Endodermal cell (in vitro differentiated cells): ENCODE measurements at regions not wholly inside any gene's neighbourhood (a gene's known extent, or its start where the extent isn't known, plus 50 kb on each side); places are given as distances from the start of the nearest gene placed in this dataset.
"Not testable (repeated sequence)": the region's sequence is repeated elsewhere in the genome, so short reads cannot be mapped to it uniquely, and the experiment has no call there.

Source experiments
- DNase-seq: peaks from one replicate; pipeline ENCODE4 v3.0.0-alpha.2; 2017
- H3K27ac ChIP-seq: 2 replicates; pipeline ENCODE4 v1.5.1; 2013; ENCODE audit warnings: mild to moderate bottlenecking, low read depth, low read length, moderate library complexity
- H3K27me3 ChIP-seq: 2 replicates; pipeline ENCODE4 v1.6.1; 2013; ENCODE audit warnings: mild to moderate bottlenecking, low read length, moderate library complexity; ENCODE audit not compliant: insufficient read depth, control insufficient read depth, poor library complexity, severe bottlenecking
- H3K36me3 ChIP-seq: 2 replicates; pipeline ENCODE4 v1.7.0; 2013; ENCODE audit warnings: mild to moderate bottlenecking, low read length, moderate library complexity; ENCODE audit not compliant: control insufficient read depth, insufficient read depth
- H3K4me1 ChIP-seq: one replicate; pipeline ENCODE4 v1.7.0; 2013; ENCODE audit warnings: low read length; ENCODE audit not compliant: control insufficient read depth, insufficient read depth
- H3K4me3 ChIP-seq: 2 replicates; pipeline ENCODE4 v1.5.1; 2013; ENCODE audit warnings: mild to moderate bottlenecking, low read length, moderate library complexity
- H3K9ac ChIP-seq: 2 replicates; pipeline ENCODE4 v1.6.1; 2013; ENCODE audit warnings: mild to moderate bottlenecking, low read length, moderate library complexity; ENCODE audit not compliant: poor library complexity, severe bottlenecking; ENCODE audit errors: extremely low read depth
- H3K9me3 ChIP-seq: 2 replicates; pipeline ENCODE4 v1.6.1; 2013; ENCODE audit warnings: mild to moderate bottlenecking, low read length, moderate library complexity; ENCODE audit not compliant: control insufficient read depth
- H3K27ac Mint-ChIP-seq: 2 replicates; pipeline ENCODE4 v1.8.0; 2020; ENCODE audit warnings: mixed read lengths
- H3K27me3 Mint-ChIP-seq: 2 replicates; pipeline ENCODE4 v1.8.0; 2021; ENCODE audit warnings: mild to moderate bottlenecking, mixed read lengths; ENCODE audit not compliant: insufficient read depth
- H3K36me3 Mint-ChIP-seq: 2 replicates; pipeline ENCODE4 v1.8.0; 2020; ENCODE audit warnings: low read depth, mixed read lengths
- H3K4me1 Mint-ChIP-seq: 2 replicates; pipeline ENCODE4 v1.8.0; 2020; ENCODE audit warnings: mixed read lengths
- H3K4me3 Mint-ChIP-seq: 2 replicates; pipeline ENCODE4 v1.8.0; 2020; ENCODE audit warnings: mild to moderate bottlenecking, moderate library complexity, mixed read lengths
- H3K9me3 Mint-ChIP-seq: 2 replicates; pipeline ENCODE4 v1.8.0; 2020; ENCODE audit warnings: mild to moderate bottlenecking, mixed read lengths
- WGBS, 2 experiments: methylation state at CpG; one replicate each; pipeline versions ENCODE4 v1.1.5 to v1.1.7; 2013; ENCODE audit warnings: missing lambda C conversion rate in 2 of 2, mixed read lengths in 1 of 2; ENCODE audit not compliant: insufficient coverage in 1 of 2, insufficient read length in 1 of 2; 5-methylcytosine and 5-hydroxymethylcytosine counted together
- TF ChIP-seq, protein P1 (sequence below): fragments of 200-600 bp; sonication (generic); conservative IDR thresholded peaks from 2 replicates; pipeline ENCODE4 v1.5.0; 2021; ENCODE audit warnings: antibody characterized with exemption, mild to moderate bottlenecking

DNA sequence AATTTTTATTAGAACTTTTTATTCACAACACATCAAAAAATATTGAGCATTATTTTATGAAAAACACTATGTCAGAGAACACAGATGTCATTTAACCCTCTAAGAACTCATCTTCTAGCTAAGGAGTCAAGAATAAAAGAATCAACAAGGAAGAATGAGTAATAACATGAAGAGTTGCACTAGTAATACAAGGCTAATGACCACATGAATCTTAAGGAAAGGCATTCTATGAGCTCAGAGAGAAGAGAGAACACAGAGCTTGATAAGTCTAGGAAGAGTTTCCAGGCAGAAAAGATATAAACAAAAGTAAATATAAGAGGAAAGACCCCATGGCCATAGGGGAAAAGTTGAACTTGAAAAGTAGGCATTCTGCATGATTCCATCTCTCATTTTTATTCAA lies 166.5 kb downstream of the MAIP1 start:
- H3K27me3 Mint-ChIP-seq, result no peaks in the 10 kb centered on the region
- H3K36me3 ChIP-seq, result no peaks in the 10 kb centered on the region
- no peak overlapping the region for H3K9ac ChIP-seq
- H3K27me3 ChIP-seq, result no peaks in the 10 kb centered on the region
- H3K27ac ChIP-seq, result no peak overlapping the region
- no peak overlapping the region for H3K27ac Mint-ChIP-seq
- no peak for DNase-seq
- H3K4me3 ChIP-seq, result no peak overlapping the region
- peaks cover 20% of the 10 kb centered on the region for H3K9me3 Mint-ChIP-seq
- peaks cover 4% of the 10 kb centered on the region for H3K9me3 ChIP-seq
- TF ChIP-seq, protein P1, sequence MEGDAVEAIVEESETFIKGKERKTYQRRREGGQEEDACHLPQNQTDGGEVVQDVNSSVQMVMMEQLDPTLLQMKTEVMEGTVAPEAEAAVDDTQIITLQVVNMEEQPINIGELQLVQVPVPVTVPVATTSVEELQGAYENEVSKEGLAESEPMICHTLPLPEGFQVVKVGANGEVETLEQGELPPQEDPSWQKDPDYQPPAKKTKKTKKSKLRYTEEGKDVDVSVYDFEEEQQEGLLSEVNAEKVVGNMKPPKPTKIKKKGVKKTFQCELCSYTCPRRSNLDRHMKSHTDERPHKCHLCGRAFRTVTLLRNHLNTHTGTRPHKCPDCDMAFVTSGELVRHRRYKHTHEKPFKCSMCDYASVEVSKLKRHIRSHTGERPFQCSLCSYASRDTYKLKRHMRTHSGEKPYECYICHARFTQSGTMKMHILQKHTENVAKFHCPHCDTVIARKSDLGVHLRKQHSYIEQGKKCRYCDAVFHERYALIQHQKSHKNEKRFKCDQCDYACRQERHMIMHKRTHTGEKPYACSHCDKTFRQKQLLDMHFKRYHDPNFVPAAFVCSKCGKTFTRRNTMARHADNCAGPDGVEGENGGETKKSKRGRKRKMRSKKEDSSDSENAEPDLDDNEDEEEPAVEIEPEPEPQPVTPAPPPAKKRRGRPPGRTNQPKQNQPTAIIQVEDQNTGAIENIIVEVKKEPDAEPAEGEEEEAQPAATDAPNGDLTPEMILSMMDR, result no peak
- no peaks in the 10 kb centered on the region for H3K4me1 Mint-ChIP-seq
- no peaks in the 10 kb centered on the region for H3K4me1 ChIP-seq
- peaks cover 6% of the 10 kb centered on the region for H3K36me3 Mint-ChIP-seq
- H3K4me3 Mint-ChIP-seq, result no peak overlapping the region

DNA sequence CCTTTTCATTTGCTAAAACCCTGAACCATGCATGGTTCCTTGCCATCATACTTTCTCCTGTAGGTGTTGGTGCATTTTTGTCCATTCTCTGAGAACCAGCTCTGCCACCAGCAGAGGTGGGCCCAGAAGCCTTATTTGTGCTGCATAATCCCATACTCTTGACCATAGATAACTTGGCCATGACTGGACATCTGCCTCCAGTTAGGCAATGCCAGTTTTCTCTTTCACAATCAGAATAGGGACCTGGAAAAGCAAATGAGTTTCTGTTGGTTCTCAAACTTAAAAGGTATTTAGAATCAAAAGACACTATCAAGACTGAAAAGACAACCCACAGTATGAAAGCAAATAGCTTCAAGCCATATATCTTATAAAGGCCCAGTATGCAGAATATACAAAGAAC lies 167.3 kb downstream of the MAIP1 start:
- Histone ChIP-seq H3K36me3 (no peaks in the 10 kb centered on the region), H3K4me1 (no peaks in the 10 kb centered on the region), H3K9ac (no peak overlapping the region), H3K27me3 (no peaks in the 10 kb centered on the region), H3K4me3 (no peak overlapping the region), H3K9me3 (peaks cover 4% of the 10 kb centered on the region), H3K27ac (no peak overlapping the region)
- H3K27me3 Mint-ChIP-seq, result no peaks in the 10 kb centered on the region
- no peaks in the 10 kb centered on the region for H3K4me1 Mint-ChIP-seq
- H3K4me3 Mint-ChIP-seq, result no peak overlapping the region
- TF ChIP-seq, protein P1, result no peak
- H3K27ac Mint-ChIP-seq, result no peak overlapping the region
- peaks cover 6% of the 10 kb centered on the region for H3K36me3 Mint-ChIP-seq
- H3K9me3 Mint-ChIP-seq, result peaks cover 20% of the 10 kb centered on the region
- no peak for DNase-seq

DNA sequence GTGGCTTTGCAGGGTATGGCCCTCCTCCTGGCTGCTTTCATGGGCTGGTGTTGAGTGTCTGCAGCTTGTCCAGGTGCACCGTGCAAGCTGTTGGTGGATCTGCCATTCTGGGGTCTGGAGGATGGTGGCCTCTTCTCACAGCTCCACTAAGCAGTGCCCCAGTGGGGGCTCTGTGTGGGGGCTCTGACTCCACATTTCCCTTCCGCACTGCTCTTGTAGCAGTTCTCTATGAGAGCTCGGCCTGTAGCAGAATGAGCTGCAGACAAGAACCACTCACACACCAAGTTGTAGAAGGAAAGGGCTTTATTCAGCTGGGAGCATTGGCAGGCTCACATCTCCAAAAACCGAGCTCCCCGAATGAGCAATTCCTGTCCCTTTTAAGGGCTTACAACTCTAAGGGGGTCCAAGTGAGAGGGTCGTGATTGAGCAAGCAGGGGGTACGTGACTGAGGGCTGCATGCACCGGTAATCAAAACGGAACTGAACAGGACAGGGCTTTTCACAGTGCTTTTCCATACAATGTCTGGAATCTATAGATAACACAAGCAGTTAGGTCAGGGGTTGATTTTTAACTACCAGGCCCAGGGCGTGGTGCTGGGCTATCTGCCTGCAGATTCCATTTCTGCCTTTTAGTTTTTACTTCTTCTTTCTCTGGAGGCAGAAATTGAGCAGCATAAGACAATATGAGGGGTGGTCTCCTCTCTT lies 169.4 kb downstream of the MAIP1 start:
- H3K27me3 Mint-ChIP-seq, DNase-seq, H3K9ac ChIP-seq, H3K27ac ChIP-seq, H3K4me3 Mint-ChIP-seq, H3K36me3 Mint-ChIP-seq, H3K36me3 ChIP-seq, H3K4me1 Mint-ChIP-seq, H3K27me3 ChIP-seq, H3K9me3 ChIP-seq, H3K4me3 ChIP-seq, H3K27ac Mint-ChIP-seq, H3K4me1 ChIP-seq: not testable (repeated sequence)
- 93 to 95% methylated on average over 6 to 10 of the region's 10 CpGs for WGBS, 2 experiments
- peaks cover 20% of the 10 kb centered on the region for H3K9me3 Mint-ChIP-seq
